Prostate gland (tissue), 2 donors: ENCODE measurements at regions not wholly inside any gene's neighbourhood (a gene's known extent, or its start where the extent isn't known, plus 50 kb on each side); places are given as distances from the start of the nearest gene placed in this dataset.

Source experiments
- CTCF ChIP-seq, 4 experiments: fragments of 200-600 bp in 2 of 4; fragments of 450-650 bp in 2 of 4; sonication (generic) in 2 of 4; IDR thresholded peaks; 1 replicate in 3 of 4; 2 replicates in 1 of 4; pipeline ENCODE4 v1.5.1; 2016 to 2019; ENCODE audit warnings: antibody characterized with exemption in 4 of 4, mild to moderate bottlenecking in 2 of 4, moderate library complexity in 2 of 4
- POLR2A ChIP-seq: fragments of 450-650 bp; IDR thresholded peaks from one replicate; pipeline ENCODE4 v1.6.1; 2016; ENCODE audit warnings: antibody characterized with exemption, mild to moderate bottlenecking

GRCh38 chr10:125273023-125273422, 112.7 kb upstream of the CTBP2 start:
- no peak for TF ChIP-seq CTCF (IDR thresholded peaks at IDR 0.05)
- no peak for TF ChIP-seq POLR2A
